H1 (cell line): ENCODE measurements at regions not wholly inside any gene's neighbourhood (a gene's known extent, or its start where the extent isn't known, plus 50 kb on each side); places are given as distances from the start of the nearest gene placed in this dataset.

ENCODE experiments used
- ATF2 ChIP-seq: IDR thresholded peaks from 2 replicates; pipeline ENCODE4 v1.6.1; 2012; ENCODE audit warnings: low read length, inconsistent platforms
- ATF3 ChIP-seq: IDR thresholded peaks from 2 replicates; pipeline ENCODE4 v1.6.1; 2011; ENCODE audit warnings: low read depth, mild to moderate bottlenecking, low read length; ENCODE audit not compliant: insufficient read depth
- CBX8 ChIP-seq: fragments of 300-800, 300-1000 bp; sonication (generic); IDR thresholded peaks from 2 replicates; pipeline ENCODE4 v1.7.1; 2016; ENCODE audit warnings: low read depth, low read length, borderline replicate concordance
- CEBPB ChIP-seq: IDR thresholded peaks from 2 replicates; pipeline ENCODE4 v1.6.1; 2012; ENCODE audit warnings: low read depth, low read length
- CTCF ChIP-seq, 3 experiments: IDR thresholded peaks; 1 replicate in 2 of 3; 2 replicates in 1 of 3; pipeline versions ENCODE4 v1.5.1 to v1.6.1; 2011; ENCODE audit warnings: low read length in 3 of 3, mild to moderate bottlenecking in 3 of 3, inconsistent platforms in 2 of 3, low read depth in 1 of 3, moderate library complexity in 1 of 3; ENCODE audit not compliant: insufficient read depth in 1 of 3; ENCODE audit errors: control extremely low read depth in 1 of 3
- E2F6 ChIP-seq: IDR thresholded peaks from 2 replicates; pipeline ENCODE4 v1.6.1; 2012; ENCODE audit warnings: inconsistent platforms
- EGR1 ChIP-seq: IDR thresholded peaks from 2 replicates; pipeline ENCODE4 v1.6.1; 2011; ENCODE audit warnings: low read depth, low read length, borderline replicate concordance
- EP300 ChIP-seq, 2 experiments: IDR thresholded peaks; 1 replicate in 1 of 2; 2 replicates in 1 of 2; pipeline ENCODE4 v1.6.1; 2011 to 2012; ENCODE audit warnings: low read depth in 2 of 2, low read length in 2 of 2, mild to moderate bottlenecking in 2 of 2, borderline replicate concordance in 1 of 2, inconsistent platforms in 1 of 2, moderate library complexity in 1 of 2
- PHF8 ChIP-seq: fragments of 200-600 bp; sonication (generic); conservative IDR thresholded peaks from 2 replicates; pipeline ENCODE4 v1.7.1; 2012; ENCODE audit warnings: low read depth, mild to moderate bottlenecking, inconsistent platforms, low read length, moderate library complexity
- POLR2A ChIP-seq, 2 experiments: IDR thresholded peaks; 1 replicate in 1 of 2; 2 replicates in 1 of 2; pipeline ENCODE4 v1.6.1; 2011; ENCODE audit warnings: low read depth in 2 of 2, low read length in 2 of 2, mild to moderate bottlenecking in 2 of 2; ENCODE audit errors: control extremely low read depth in 1 of 2

GRCh38 chr4:133960975-133961374 is 240.6 kb downstream of the PABPC4L start:
- TF ChIP-seq POLR2A (IDR thresholded peaks at IDR 0.05; ENCODE audit: control extremely low read depth in 1 of 2, low read depth in 2 of 2, low read length in 2 of 2) = no peak
- TF ChIP-seq EGR1 = no peak
- no peak for TF ChIP-seq CTCF (IDR thresholded peaks at IDR 0.05; ENCODE audit: control extremely low read depth in 1 of 3, insufficient read depth in 1 of 3, low read depth in 1 of 3, low read length in 3 of 3)
- no peak for TF ChIP-seq PHF8
- TF ChIP-seq CEBPB = no peak
- TF ChIP-seq CBX8 = no peak
- no peak for TF ChIP-seq EP300 (IDR thresholded peaks at IDR 0.05; ENCODE audit: borderline replicate concordance in 1 of 2, low read depth in 2 of 2, low read length in 2 of 2)
- no peak for TF ChIP-seq E2F6
- TF ChIP-seq ATF3 = no peak
- no peak for TF ChIP-seq ATF2
